SK-N-SH (cell line): ENCODE measurements at regions not wholly inside any gene's neighbourhood (a gene's known extent, or its start where the extent isn't known, plus 50 kb on each side); places are given as distances from the start of the nearest gene placed in this dataset.

Source experiments
- CTCF ChIA-PET: fragments of 300-600, 350-600 bp; formaldehyde crosslinking; extraction: SDS; loops from one replicate; lab custom pipeline; 2021; lab: Yijun Ruan, JAX
- POLR2A ChIA-PET: fragments of 350-600 bp; sonication (Branson Sonifier 250); formaldehyde crosslinking; extraction: SDS; loops from one replicate; lab custom pipeline; 2020; ENCODE audit warnings: antibody characterized with exemption, inconsistent platforms; lab: Yijun Ruan, JAX
- DNase-seq: peaks from one replicate; pipeline ENCODE4 v3.0.0; 2012
- H2AFZ ChIP-seq: fragments of 200-600 bp; sonication (generic); 2 replicates; pipeline ENCODE4 v1.8.1; 2016; ENCODE audit warnings: antibody characterized with exemption, mild to moderate bottlenecking, low read depth
- H3F3A ChIP-seq: fragments of 200-600 bp; sonication (generic); replicated peaks from 2 replicates; pipeline ENCODE3; 2016; ENCODE audit warnings: antibody characterized with exemption, mild to moderate bottlenecking; ENCODE audit not compliant: insufficient read depth
- H3K27ac ChIP-seq, 2 experiments: fragments of 200-500 bp in 1 of 2; fragments of 200-600 bp in 1 of 2; sonication (Bioruptor generic) in 1 of 2; sonication (generic), shearing (Covaris generic) in 1 of 2; 2 replicates each; pipeline versions ENCODE4 v1.5.1 to v1.6.1; 2014 to 2016; ENCODE audit warnings: low read depth in 2 of 2, inconsistent platforms in 1 of 2, low read length in 1 of 2, mild to moderate bottlenecking in 1 of 2, mixed read lengths in 1 of 2
- H3K27me3 ChIP-seq: fragments of 200-600 bp; sonication (generic), shearing (Covaris generic); 2 replicates; pipeline ENCODE4 v1.6.1; 2016; ENCODE audit warnings: mixed run types; ENCODE audit not compliant: insufficient read depth
- H3K36me3 ChIP-seq, 2 experiments: fragments of 200-500 bp in 1 of 2; fragments of 200-600 bp in 1 of 2; sonication (Bioruptor generic) in 1 of 2; sonication (generic) in 1 of 2; replicated peaks in 1 of 2; 2 replicates each; pipeline versions ENCODE3 to v1.5.1; 2014 to 2016; ENCODE audit warnings: low read length in 1 of 2, mild to moderate bottlenecking in 1 of 2; ENCODE audit not compliant: insufficient read depth in 2 of 2, control insufficient read depth in 1 of 2
- H3K4me1 ChIP-seq, 2 experiments: fragments of 200-500 bp in 1 of 2; fragments of 200-600 bp in 1 of 2; sonication (Bioruptor generic) in 1 of 2; sonication (generic), shearing (Covaris generic) in 1 of 2; 2 replicates each; pipeline versions ENCODE4 v1.5.1 to v1.6.1; 2014 to 2016; ENCODE audit warnings: low read depth in 1 of 2, low read length in 1 of 2, mixed run types in 1 of 2; ENCODE audit not compliant: insufficient read depth in 2 of 2, control insufficient read depth in 1 of 2
- H3K4me2 ChIP-seq: fragments of 200-600 bp; sonication (generic), shearing (Covaris generic); 2 replicates; pipeline ENCODE4 v1.6.1; 2017; ENCODE audit warnings: mixed run types
- H3K4me3 ChIP-seq, 2 experiments: fragments of 200-500 bp in 1 of 2; fragments of 200-600 bp in 1 of 2; sonication (Bioruptor generic) in 1 of 2; sonication (generic), shearing (Covaris generic) in 1 of 2; 2 replicates each; pipeline versions ENCODE4 v1.5.1 to v1.8.1; 2014 to 2016; ENCODE audit warnings: low read depth in 2 of 2, inconsistent platforms in 1 of 2, low read length in 1 of 2, mild to moderate bottlenecking in 1 of 2, mixed read lengths in 1 of 2, moderate library complexity in 1 of 2
- H3K79me2 ChIP-seq: fragments of 200-600 bp; sonication (generic); 2 replicates; pipeline ENCODE4 v1.8.1; 2017; ENCODE audit warnings: mild to moderate bottlenecking; ENCODE audit not compliant: insufficient read depth
- H3K9ac ChIP-seq: fragments of 200-600 bp; sonication (generic); 2 replicates; pipeline ENCODE4 v1.6.1; 2017; ENCODE audit warnings: mixed run types
- H3K9me2 ChIP-seq: fragments of 200-600 bp; sonication (generic); 2 replicates; pipeline ENCODE4 v1.6.1; 2017; ENCODE audit warnings: mixed run types
- H3K9me3 ChIP-seq: fragments of 200-600 bp; sonication (generic); 2 replicates; pipeline ENCODE4 v1.6.1; 2017; ENCODE audit warnings: mixed run types, mild to moderate bottlenecking, moderate library complexity
- H4K20me1 ChIP-seq: fragments of 200-600 bp; sonication (generic); 2 replicates; pipeline ENCODE4 v1.6.1; 2017; ENCODE audit warnings: mild to moderate bottlenecking, mixed run types; ENCODE audit not compliant: insufficient read depth
- ELF1 ChIP-seq: IDR thresholded peaks from 2 replicates; pipeline ENCODE4 v1.4.0; 2012
- EP300 ChIP-seq, 2 experiments: IDR thresholded peaks; 2 replicates each; pipeline versions ENCODE4 v1.4.0 to v1.6.1; 2012; ENCODE audit warnings: borderline replicate concordance in 1 of 2, low read depth in 1 of 2, low read length in 1 of 2
- GATA2 ChIP-seq: sonication (generic); formaldehyde crosslinking; IDR thresholded peaks from 2 replicates; pipeline ENCODE4 v1.5.0; 2020; ENCODE audit warnings: mild to moderate bottlenecking, missing genetic modification reagents
- MEF2A ChIP-seq: IDR thresholded peaks from 2 replicates; pipeline ENCODE4 v1.4.0; 2012; ENCODE audit warnings: low read depth, borderline replicate concordance
- MXI1 ChIP-seq: IDR thresholded peaks from 2 replicates; pipeline ENCODE4 v1.6.1; 2012; ENCODE audit warnings: mild to moderate bottlenecking, low read depth, low read length, improper control_type of control experiment
- NFIC ChIP-seq: IDR thresholded peaks from 2 replicates; pipeline ENCODE4 v1.4.0; 2012; ENCODE audit warnings: borderline replicate concordance
- NRF1 ChIP-seq: IDR thresholded peaks from 2 replicates; pipeline ENCODE4 v1.6.1; 2012; ENCODE audit warnings: low read depth, mild to moderate bottlenecking, low read length
- RCOR1 ChIP-seq: fragments of 150-350 bp; IDR thresholded peaks from 2 replicates; pipeline ENCODE4 v1.6.1; 2017; ENCODE audit warnings: antibody characterized with exemption, low read length
- RFX5 ChIP-seq: IDR thresholded peaks from 2 replicates; pipeline ENCODE4 v1.6.1; 2012; ENCODE audit warnings: mild to moderate bottlenecking, improper control_type of control experiment, low read length
- RXRA ChIP-seq: IDR thresholded peaks from 2 replicates; pipeline ENCODE4 v1.4.0; 2012; ENCODE audit warnings: low read depth, mild to moderate bottlenecking, borderline replicate concordance
- SIN3A ChIP-seq: IDR thresholded peaks from 2 replicates; pipeline ENCODE4 v1.6.1; 2012; ENCODE audit warnings: low read depth, mild to moderate bottlenecking, low read length, moderate library complexity, borderline replicate concordance
- TAF1 ChIP-seq: IDR thresholded peaks from 2 replicates; pipeline ENCODE4 v1.6.1; 2012; ENCODE audit warnings: low read depth, mild to moderate bottlenecking, low read length, moderate library complexity, borderline replicate concordance
- WGBS: methylation state at CpG from one replicate; pipeline ENCODE4 v1.1.6; 2017; ENCODE audit warnings: low lambda C conversion rate; 5-methylcytosine and 5-hydroxymethylcytosine counted together
- TF ChIP-seq, protein P1 (sequence below): fragments of 200-600 bp; sonication (generic); IDR thresholded peaks from 2 replicates; pipeline ENCODE4 v1.6.1; 2017; ENCODE audit warnings: antibody characterized with exemption, mild to moderate bottlenecking, moderate library complexity
- TF ChIP-seq, protein P2 (sequence below): fragments of 150-350 bp; IDR thresholded peaks from 2 replicates; pipeline ENCODE4 v1.6.1; 2017; ENCODE audit warnings: antibody characterized with exemption, low read length, low read depth, borderline replicate concordance
- TF ChIP-seq, protein P3 (sequence below): IDR thresholded peaks from 2 replicates; pipeline ENCODE4 v1.4.0; 2012; ENCODE audit warnings: low read depth, borderline replicate concordance
- TF ChIP-seq, protein P4 (sequence below): IDR thresholded peaks from 2 replicates; pipeline ENCODE4; 2012

DNA sequence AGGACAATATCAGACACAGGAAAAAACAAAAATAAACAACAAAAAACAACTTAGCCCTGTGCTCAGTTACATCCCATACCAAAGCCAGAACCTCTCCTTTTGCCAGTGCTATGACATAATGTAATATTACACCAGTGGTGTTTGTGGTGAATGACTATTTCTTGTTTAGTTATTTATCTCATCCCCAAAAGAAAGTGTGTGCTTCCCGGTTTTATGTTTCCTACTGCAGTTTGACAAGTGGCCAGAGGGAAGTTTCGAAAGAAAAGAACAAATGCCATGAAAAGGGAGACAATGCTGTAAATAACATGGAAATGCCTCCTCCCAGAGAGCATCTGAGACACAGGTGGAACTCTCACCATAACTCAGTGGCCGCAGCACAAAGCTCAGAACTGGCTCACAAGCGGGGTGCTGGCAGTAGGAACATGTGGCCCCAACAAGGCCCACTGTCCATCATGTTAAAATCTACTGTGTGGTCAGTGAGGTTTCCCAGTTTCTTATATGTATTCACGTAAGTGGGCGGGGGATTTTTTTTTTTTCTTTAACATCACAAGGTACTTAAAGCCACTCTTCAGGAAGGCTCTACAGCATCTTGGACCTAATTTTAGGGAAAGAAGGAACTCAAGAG, 158.2 kb downstream of the BARHL2 start (continued):
- TF ChIP-seq, protein P1, sequence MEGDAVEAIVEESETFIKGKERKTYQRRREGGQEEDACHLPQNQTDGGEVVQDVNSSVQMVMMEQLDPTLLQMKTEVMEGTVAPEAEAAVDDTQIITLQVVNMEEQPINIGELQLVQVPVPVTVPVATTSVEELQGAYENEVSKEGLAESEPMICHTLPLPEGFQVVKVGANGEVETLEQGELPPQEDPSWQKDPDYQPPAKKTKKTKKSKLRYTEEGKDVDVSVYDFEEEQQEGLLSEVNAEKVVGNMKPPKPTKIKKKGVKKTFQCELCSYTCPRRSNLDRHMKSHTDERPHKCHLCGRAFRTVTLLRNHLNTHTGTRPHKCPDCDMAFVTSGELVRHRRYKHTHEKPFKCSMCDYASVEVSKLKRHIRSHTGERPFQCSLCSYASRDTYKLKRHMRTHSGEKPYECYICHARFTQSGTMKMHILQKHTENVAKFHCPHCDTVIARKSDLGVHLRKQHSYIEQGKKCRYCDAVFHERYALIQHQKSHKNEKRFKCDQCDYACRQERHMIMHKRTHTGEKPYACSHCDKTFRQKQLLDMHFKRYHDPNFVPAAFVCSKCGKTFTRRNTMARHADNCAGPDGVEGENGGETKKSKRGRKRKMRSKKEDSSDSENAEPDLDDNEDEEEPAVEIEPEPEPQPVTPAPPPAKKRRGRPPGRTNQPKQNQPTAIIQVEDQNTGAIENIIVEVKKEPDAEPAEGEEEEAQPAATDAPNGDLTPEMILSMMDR = no peak
- no peak for TF ChIP-seq ELF1
- TF ChIP-seq, protein P2, sequence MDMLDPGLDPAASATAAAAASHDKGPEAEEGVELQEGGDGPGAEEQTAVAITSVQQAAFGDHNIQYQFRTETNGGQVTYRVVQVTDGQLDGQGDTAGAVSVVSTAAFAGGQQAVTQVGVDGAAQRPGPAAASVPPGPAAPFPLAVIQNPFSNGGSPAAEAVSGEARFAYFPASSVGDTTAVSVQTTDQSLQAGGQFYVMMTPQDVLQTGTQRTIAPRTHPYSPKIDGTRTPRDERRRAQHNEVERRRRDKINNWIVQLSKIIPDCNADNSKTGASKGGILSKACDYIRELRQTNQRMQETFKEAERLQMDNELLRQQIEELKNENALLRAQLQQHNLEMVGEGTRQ = no peak

DNA sequence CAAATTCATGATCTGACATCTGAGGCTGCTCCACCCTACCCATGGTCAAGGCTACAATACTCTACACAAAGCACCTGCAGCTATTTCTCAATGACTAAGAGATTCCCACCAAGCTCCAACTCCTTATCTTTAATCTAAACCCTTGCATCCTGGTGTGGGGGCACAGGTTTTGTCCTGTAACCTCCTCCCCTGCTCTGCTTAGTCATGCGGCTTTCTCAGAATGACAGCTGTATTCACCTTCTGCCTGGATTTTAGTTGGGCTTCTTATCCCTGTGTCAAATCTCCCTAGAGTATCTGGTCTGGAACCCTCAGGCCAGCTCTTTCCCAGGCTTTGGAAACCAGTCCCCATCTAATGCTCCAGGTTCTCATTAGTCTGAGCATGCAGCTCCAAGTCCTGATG, 159.0 kb downstream of the BARHL2 start:
- H3K27ac ChIP-seq = no peak overlapping the region
- H3K4me1 ChIP-seq = no peaks in the 10 kb centered on the region
- no peaks in the 10 kb centered on the region for H3K9me3 ChIP-seq
- H3K9me2 ChIP-seq = no peaks in the 10 kb centered on the region
- H4K20me1 ChIP-seq = no peaks in the 10 kb centered on the region
- no peak for DNase-seq
- no peak overlapping the region for H3K9ac ChIP-seq
- TF ChIP-seq, protein P3, sequence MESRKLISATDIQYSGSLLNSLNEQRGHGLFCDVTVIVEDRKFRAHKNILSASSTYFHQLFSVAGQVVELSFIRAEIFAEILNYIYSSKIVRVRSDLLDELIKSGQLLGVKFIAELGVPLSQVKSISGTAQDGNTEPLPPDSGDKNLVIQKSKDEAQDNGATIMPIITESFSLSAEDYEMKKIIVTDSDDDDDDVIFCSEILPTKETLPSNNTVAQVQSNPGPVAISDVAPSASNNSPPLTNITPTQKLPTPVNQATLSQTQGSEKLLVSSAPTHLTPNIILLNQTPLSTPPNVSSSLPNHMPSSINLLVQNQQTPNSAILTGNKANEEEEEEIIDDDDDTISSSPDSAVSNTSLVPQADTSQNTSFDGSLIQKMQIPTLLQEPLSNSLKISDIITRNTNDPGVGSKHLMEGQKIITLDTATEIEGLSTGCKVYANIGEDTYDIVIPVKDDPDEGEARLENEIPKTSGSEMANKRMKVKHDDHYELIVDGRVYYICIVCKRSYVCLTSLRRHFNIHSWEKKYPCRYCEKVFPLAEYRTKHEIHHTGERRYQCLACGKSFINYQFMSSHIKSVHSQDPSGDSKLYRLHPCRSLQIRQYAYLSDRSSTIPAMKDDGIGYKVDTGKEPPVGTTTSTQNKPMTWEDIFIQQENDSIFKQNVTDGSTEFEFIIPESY = no peak
- TF ChIP-seq RCOR1 (no peak), MEF2A (no peak), SIN3A (no peak), TAF1 (no peak), GATA2 (CRISPR knock-in tag) (no peak), ELF1 (no peak), MXI1 (no peak), RFX5 (no peak), NFIC (no peak), RXRA (no peak), NRF1 (no peak), EP300 (IDR thresholded peaks at IDR 0.05; ENCODE audit: borderline replicate concordance in 1 of 2, low read depth in 1 of 2, low read length in 1 of 2) (no peak)
- TF ChIP-seq, protein P4, sequence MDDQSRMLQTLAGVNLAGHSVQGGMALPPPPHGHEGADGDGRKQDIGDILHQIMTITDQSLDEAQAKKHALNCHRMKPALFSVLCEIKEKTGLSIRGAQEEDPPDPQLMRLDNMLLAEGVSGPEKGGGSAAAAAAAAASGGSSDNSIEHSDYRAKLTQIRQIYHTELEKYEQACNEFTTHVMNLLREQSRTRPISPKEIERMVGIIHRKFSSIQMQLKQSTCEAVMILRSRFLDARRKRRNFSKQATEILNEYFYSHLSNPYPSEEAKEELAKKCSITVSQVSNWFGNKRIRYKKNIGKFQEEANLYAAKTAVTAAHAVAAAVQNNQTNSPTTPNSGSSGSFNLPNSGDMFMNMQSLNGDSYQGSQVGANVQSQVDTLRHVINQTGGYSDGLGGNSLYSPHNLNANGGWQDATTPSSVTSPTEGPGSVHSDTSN = no peak
- TF ChIP-seq, protein P1 = no peak
- no peaks in the 10 kb centered on the region for H3K36me3 ChIP-seq
- H3K79me2 ChIP-seq = no peaks in the 10 kb centered on the region
- no peaks in the 10 kb centered on the region for H3K27me3 ChIP-seq
- H3F3A ChIP-seq = no peaks in the 10 kb centered on the region
- H3K4me3 ChIP-seq = no peak overlapping the region
- no peak overlapping the region for H2AFZ ChIP-seq
- POLR2A ChIA-PET = no interaction called here
- H3K4me2 ChIP-seq = no peak overlapping the region
- WGBS = 0% methylated on average over 1 of the region's 1 CpG
- CTCF ChIA-PET = interaction anchor here (2.2 kb wide), 1 partner anchor 21 kb away, joined by 5 read pairs; no protein-coding TSS in a partner anchor
